HTR-8/SVneo (cell line): ENCODE measurements at regions not wholly inside any gene's neighbourhood (a gene's known extent, or its start where the extent isn't known, plus 50 kb on each side); places are given as distances from the start of the nearest gene placed in this dataset.

Experiments used
- DNase-seq: peaks from one replicate; pipeline ENCODE4 v3.0.0; 2011; ENCODE audit warnings: low spot score, mixed read lengths; ENCODE audit not compliant: insufficient read length
- FAIRE-seq: peaks from 2 replicates; lab custom pipeline; 2011; peaks lifted over from hg19 to GRCh38; lab: Jason Lieb, UNC

- no peak for DNase-seq
Measured at GRCh38 chr1:108082738-108083562, 117.2 kb downstream of the SLC25A24 start.

GRCh38 chr1:108082001-108082400, 117.0 kb upstream of the VAV3 start:
- FAIRE-seq (no peak), DNase-seq (no peak)

More at GRCh38 chr1:108082738-108083562, 117.2 kb downstream of the SLC25A24 start:
- no peak for FAIRE-seq

GRCh38 chr1:108080448-108080847, 115.5 kb upstream of the VAV3 start:
- no peak for FAIRE-seq
- no peak for DNase-seq

- no peak for FAIRE-seq
- DNase-seq, result no peak
Measured at GRCh38 chr1:108079440-108080025, 114.6 kb upstream of the VAV3 start.

GRCh38 chr1:108077991-108078390, 113.0 kb upstream of the VAV3 start:
- DNase-seq (no peak), FAIRE-seq (no peak)

GRCh38 chr1:108075055-108075454, 110.1 kb upstream of the VAV3 start:
- FAIRE-seq (no peak), DNase-seq (no peak)

GRCh38 chr1:108072776-108073175, 107.8 kb upstream of the VAV3 start:
- DNase-seq (no peak), FAIRE-seq (no peak)

- DNase-seq, result no peak
- FAIRE-seq, result no peak
Measured at GRCh38 chr1:108072212-108072611, 107.2 kb upstream of the VAV3 start.

- FAIRE-seq, result no peak
- DNase-seq, result no peak
Measured at GRCh38 chr1:108071601-108072000, 106.6 kb upstream of the VAV3 start.

- FAIRE-seq (no peak), DNase-seq (no peak)
Measured at GRCh38 chr1:108070662-108071061, 105.7 kb upstream of the VAV3 start.

GRCh38 chr1:108067884-108068540, 103.0 kb upstream of the VAV3 start:
- DNase-seq (no peak), FAIRE-seq (no peak)

- no peak for FAIRE-seq
- DNase-seq, result no peak
Measured at GRCh38 chr1:108066808-108067207, 101.8 kb upstream of the VAV3 start.

GRCh38 chr1:108064255-108064654, 99.3 kb upstream of the VAV3 start:
- DNase-seq (no peak), FAIRE-seq (no peak)

- no peak for DNase-seq
- no peak for FAIRE-seq
Measured at GRCh38 chr1:108063703-108064102, 98.7 kb upstream of the VAV3 start.

- DNase-seq, result no peak
- no peak for FAIRE-seq
Measured at GRCh38 chr1:108059945-108060344, 95.0 kb upstream of the VAV3 start.

- no peak for FAIRE-seq
- no peak for DNase-seq
Measured at GRCh38 chr1:108057541-108057940, 92.6 kb upstream of the VAV3 start.

- DNase-seq (no peak), FAIRE-seq (no peak)
Measured at GRCh38 chr1:108056436-108056990, 91.5 kb upstream of the VAV3 start.

- no peak for FAIRE-seq
Measured at GRCh38 chr1:108055387-108055786, 90.4 kb upstream of the VAV3 start.

GRCh38 chr1:108054396-108054795, 89.4 kb upstream of the VAV3 start:
- no peak for DNase-seq
- no peak for FAIRE-seq

More at GRCh38 chr1:108055387-108055786, 90.4 kb upstream of the VAV3 start:
- DNase-seq, result no peak

GRCh38 chr1:108053270-108054013, 88.5 kb upstream of the VAV3 start:
- DNase-seq (no peak), FAIRE-seq (no peak)
